DMS114 treated with DMSO at 0.1 percent for 48 hours (cell line): ENCODE measurements at regions not wholly inside any gene's neighbourhood (a gene's known extent, or its start where the extent isn't known, plus 50 kb on each side); places are given as distances from the start of the nearest gene placed in this dataset.

Experiments used
- DNase-seq: peaks from one replicate; lab custom pipeline; 2025; ENCODE audit not compliant: unreplicated experiment; lab: John Stamatoyannopoulos, UW

DNA sequence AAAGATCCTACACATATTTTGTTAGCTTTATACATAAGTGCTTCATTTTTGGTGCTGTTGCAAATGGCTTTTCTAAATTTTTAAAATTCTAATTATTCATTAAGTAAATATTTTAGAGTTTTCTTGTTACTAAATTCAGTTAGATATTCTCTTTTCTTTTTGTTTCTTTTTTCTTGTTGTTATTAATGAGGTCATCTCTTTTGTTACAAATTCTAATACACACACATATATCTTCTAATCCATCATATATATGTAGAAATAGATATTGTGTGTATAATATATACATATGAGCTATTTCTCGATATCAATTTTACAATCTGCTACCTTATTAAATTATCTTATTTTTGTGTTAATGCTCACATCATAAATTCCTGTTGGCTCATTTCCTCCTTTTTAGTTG is 255.9 kb downstream of the GALR1 start:
- DNase-seq = no peak

DNA sequence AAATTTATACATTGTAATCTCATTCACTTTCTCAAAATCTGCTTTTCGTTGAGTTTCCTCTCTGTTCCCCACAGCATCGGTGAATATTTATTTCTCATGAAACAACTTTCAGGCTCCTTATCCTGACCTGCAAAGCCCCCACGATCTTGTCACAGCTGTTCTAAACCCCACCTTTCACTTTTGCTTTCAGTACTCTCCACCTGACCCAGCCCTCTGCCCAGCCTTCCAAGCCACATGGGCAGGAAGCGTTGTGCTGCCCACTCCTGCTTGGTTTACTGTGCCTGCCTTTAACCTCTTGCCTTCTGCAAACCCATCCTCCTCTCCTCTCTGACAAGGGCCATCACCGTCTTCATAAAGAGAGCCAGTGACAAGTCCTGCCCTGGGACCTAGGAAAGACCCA is 262.5 kb downstream of the GALR1 start:
- DNase-seq = no peak

DNA sequence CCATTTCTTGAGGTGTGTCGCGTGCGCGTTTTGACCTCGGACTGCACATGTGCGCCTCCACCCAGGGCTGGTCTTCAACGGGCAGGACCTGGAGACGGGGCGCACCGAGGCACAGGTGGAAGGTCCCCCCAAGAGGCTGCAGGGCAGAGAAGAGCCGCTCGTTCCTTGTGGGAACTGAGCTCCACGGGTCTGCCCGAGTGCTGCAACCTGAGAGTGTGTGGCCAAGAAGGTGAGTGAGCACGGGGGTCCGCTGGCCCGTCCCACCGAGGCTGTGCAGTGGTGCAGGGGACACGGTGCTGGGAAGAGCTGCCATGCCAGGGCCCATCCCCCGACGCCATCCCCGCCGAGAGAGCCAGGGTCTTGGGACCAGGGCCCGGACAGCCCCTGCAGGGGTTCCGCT is 268.3 kb downstream of the GALR1 start:
- DNase-seq = no peak

DNA sequence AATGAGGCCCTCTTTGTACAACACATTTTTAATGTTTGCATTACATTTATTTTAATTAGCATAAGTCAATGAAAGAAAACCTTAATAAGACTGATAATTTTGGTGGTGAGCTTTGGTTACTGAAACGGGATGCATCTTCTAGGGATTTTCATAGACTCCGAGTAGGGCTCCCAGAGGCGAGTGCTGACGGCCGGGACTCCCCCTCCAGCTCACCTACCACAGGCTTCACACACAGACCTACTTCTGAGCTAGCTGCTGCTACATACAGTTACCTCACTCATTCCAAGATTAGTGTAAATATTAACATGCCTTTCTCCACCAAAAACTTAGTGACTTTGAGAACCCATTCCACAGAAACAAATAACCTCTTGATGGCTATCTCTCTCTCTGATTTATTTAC is 271.1 kb downstream of the GALR1 start:
- no peak for DNase-seq

DNA sequence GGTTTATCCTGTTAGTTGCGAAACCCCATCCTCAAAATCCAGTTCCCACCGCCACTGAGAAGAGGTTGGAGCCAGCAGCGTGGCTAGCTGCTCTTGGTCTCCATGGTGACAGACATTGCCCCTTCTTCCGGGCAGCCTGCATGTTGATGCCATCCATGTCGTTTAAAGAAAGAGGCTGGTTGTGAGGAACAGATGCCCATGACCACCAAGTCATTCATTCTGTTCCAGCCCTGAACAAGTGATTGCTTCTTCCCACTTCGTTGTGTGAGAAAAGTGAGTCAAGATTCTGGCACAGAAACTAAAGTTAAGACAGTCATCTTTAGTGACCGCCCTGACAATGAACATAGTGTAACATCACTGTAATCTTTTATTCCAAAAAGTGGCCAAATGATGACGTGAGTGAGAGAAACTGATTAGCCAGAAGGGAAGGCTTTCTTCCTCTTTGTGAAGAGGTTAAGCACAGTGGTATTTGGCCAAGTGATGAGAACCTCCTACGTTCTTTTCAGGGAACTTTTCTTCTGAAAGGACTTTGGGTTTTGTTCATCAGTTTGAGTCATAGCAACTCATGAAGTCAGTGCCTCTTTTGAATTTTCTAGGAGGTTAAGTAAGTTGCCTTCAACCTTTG is 272.5 kb downstream of the GALR1 start:
- no peak for DNase-seq

DNA sequence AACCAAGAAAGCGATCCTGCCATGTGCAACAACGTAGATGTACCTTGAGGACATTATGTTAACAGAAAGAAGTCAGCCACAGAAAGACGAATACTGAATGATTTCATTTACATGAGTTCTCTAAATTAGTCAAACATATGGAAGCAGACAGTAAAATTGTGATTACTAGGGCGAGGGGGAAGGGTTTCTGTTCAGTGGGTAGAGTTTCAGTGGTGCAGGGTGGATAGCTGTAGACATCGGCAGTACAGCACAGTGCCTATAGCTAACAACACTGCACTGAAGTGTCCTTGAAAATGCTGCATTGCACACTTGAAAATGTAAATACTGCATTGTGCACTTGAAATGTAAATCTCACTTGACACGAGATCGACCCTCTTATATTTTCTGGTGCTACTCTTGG is 275.3 kb downstream of the GALR1 start:
- DNase-seq = no peak

DNA sequence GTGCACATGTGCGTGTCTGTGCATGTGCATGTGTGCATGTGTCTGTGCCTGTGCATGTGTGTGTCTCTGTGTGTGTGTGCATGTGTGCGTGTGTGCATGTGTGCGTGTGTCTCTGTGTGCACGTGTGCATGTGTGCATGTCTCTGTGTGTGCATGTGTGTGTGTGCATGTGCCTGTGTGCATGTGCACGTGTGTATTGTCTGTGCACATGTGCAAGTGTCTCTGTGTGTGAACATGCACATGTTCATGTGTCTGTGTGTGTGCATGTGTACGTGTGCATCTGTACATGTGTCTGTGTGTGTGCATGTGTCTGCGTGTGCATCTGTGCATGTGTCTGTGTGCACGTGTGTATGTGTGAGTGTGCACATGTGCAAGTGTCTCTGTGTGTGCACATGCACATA is 277.3 kb downstream of the GALR1 start:
- no peak for DNase-seq

DNA sequence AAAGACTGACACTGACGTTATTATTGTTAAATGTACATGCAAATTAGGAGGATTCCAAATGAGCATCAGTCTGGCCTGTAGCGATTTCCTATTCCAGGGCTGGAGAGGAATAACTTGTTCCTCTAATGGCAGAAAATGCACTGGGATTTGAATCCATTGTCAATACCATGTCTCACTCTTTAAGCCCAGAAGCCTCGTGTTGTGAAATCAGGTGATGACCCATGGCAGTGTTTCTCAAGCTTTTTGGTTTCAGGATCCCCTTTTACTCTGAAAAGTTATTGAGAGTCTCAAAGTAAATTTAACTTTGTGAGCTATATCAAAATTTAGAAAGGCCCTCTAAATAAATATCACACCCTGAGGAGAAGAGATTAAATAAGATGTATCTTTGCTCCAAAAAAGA is 279.2 kb downstream of the GALR1 start:
- no peak for DNase-seq

DNA sequence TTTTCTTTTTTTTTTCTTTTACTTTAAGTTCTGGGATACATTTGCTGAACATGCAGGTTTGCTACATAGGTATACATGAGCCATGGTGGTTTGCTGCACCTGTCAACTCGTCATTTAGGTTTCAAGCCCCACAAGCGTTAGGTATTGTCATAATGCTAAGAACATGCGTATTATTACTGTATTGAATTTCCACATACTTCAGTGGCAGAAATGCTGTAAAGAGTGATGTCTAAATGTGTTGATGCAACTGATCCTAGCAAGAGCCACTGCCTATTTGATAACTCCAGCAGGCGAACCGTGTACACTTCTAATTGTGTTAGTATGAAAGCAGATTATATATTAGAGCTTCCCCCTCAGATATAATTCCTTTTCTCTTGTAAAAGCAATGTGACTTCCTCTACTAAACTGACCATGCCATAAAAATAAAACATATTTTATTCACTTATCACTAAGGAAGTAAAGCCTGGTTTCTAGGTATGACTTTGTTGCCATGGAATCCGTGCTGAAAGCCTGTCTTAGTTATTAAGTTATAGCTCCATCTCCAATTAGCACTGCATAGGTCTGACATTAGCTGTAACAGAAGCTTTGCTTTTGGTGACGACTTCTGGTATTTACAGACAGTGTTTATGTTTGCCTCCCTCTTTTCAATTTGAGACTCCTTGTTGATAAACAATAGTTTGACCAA is 280.0 kb downstream of the GALR1 start:
- DNase-seq = no peak

DNA sequence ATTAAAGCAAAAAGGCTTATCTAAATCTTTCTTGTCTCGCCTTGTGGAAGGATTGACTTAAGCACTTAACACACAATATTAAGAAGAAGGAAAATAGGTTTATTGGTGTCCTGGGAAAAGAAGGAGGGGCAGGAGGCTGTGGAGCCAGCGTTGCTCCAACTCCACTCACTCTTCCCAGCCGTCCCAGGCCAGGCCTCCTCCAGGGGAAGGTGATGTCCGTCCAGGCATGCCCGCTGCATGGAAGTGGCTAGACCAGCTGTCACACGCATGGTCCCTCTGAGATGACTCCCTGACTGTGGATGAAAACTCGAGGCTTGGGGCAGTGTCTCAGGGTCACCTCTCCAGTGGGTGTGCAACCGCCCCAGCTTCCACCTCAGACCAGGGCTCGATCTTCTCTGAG is 281.1 kb downstream of the GALR1 start:
- DNase-seq = no peak

DNA sequence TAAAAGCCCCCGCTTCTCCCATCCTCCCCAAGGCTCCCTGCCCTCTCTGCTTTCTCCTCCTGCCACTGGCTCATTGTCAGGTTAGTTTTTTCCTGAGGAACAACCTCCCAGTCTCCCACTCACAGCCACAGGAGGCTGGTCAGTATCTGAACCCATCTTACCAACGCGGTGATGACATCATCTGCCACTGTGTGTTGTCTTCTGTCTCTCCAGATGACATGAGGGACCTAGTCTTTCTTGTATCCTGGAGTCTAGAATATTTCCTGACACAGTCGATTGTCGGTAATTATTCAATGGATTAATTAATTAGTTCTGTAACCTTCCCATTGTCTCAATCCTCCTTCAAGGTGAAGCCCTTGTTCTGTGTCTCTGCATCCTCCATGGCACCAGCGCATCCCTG is 290.2 kb downstream of the GALR1 start:
- DNase-seq = no peak

DNA sequence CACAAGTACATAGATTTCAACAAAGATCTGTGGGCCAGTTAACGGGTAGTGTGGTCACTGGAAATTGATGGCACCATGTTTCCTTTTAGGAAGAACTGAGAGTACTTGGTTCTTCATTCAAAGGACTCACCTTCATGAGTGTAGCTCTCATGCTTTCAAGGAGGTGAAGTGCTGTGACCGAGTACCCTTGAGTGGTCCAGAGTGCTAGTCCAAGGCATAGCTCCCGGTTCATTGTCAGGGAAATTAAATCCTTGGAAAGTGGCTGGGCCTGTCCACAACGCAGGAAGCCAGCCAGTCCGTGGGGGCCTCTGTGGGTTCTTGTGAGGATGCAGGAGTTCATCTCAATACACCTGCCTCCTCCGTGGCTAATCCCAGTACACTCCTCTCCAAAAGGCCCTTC is 295.1 kb downstream of the GALR1 start:
- DNase-seq = no peak

DNA sequence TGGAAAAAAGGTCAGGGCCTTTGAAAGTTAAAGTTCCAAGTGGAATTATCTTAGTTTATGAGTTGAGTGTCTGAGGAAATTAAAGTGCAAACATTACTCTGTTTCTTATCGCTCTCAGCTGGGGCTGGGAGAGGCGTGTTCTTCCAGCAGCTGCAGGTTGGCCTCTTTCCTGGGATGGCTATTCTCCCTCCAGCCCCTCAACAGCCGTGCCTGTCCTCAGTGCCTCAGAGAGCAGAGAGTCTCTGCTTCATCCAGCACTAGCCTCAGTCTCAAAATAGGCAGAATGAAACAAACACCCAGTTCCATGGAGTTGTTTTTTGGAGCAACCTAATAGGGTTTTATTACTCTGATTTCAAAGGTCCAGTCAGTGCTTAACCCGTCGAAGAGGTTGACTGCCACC is 298.1 kb downstream of the GALR1 start:
- DNase-seq = no peak

DNA sequence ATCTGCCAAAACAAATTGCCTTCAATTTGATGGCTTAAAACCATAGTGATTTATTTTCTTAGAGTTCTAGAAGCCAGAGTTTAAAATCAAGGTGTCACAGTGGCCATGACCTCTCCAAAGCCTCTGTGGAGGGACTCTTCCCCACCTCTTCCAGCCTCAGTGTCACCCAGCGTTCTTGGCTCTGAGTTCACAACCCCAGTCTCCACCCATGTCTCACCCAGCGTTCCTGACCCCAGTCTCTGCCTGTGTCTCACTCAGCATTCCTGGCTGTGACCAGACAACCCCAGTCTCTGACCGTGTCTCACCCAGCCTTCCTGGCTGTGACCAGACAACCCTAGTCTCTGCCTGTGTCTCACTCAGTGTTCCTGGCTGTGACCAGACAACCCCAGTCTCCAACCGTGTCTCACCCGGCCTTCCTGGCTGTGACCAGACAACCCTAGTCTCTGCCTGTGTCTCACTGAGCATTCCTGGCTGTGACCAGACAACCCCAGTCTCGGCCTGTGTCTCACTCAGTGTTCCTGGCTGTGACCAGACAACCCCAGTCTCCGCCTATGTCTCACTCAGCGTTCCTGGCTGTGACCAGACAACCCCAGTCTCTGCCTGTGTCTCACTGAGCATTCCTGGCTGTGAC is 299.3 kb downstream of the GALR1 start:
- no peak for DNase-seq

DNA sequence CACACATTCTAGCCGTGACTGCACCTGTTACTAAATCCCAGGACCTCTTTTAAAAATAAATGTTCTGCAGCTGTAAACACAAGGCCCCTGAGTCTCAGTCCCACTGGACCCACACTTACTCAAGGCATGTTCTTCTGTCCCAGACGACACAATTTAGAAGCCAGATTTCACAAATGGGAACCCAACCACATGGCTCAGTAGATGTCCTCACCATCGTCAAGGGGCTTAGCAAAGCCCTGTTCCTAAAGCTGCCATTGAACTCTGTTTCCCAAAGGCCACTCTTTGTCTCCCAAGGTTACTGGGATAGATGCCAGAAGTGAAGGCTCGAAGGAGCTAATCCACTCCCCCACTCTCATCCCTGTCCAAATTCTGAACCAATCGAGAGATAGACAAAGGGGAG is 301.0 kb downstream of the GALR1 start:
- no peak for DNase-seq

DNA sequence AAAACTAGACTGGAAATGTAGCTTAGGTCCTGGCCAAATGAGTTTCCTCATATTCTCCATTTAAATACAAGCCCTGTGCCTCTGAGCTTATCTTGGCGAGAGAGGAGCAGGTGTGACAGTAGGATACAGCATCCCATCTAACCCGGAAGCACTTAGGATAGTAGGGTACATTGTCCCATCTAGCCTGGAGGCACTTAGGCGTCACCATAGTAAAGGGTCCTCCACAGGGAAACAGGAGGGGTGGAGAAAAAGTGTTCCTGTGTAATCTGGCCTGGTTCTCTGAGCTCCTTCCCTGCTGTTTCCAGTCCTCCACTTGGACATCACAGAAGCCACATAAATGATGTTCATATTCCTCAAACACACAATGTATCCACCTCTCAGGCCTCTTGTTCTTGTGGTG is 301.4 kb downstream of the GALR1 start:
- no peak for DNase-seq

DNA sequence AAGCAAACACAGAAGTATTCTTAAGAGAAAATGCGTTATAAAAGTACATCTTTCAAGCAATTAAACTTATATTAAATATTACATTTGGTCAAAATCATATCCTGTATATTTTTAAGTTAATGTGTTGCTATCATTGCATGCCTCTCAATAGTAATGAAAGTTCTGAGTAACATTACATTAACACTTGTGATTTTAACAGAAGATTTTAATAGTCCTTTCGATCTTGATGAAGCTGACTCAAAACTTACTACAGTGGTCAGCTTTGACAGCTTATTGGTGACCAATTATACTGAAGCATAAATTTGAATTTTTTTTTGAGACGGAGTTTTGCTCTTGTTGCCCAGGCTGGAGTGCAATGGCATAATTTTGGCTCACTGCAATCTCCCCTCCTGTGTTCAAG is 303.3 kb downstream of the GALR1 start:
- no peak for DNase-seq

DNA sequence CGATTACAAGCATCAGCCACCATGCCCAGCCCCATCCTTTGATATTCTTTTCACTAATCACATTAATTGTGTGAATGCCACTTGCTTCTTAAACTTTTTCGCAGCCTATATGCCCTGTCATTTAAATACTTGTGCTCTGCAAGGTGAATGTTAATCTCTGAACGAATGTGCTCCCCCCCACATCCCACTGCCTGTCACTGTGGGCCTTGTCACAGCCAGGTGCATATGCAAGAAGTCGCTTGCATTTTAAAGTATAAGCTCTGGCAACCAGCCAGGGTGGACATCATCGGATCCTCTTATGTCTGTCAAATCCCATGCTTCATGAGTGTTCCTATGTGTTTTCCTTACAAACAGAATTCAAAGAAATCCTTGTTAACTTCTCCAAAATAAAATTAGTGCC is 304.4 kb downstream of the GALR1 start:
- DNase-seq = no peak

DNA sequence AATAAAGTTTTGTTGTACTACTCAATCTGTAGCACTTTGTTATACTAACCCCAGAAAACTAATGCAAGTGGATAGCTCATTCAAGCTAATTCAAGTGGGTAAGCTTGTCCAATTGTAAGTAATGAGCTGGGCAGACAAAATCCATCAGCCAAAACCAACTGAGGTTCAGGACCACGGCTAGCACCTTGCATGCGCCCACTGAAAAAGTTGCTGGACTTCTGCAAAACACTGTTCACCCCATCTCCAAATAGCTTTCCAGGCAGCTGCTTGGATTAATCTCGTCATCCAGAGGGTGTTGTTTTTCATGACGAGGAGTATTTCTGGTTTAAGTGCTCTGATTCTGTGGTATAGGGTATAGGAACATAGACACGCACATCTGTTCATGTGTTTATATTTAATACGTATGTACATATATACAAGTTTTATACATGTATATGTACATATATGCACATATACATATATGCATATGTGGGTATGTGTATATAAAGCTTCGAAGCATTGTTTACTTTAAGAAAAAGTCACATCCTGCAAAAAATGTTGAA is 307.5 kb downstream of the GALR1 start:
- DNase-seq = no peak

DNA sequence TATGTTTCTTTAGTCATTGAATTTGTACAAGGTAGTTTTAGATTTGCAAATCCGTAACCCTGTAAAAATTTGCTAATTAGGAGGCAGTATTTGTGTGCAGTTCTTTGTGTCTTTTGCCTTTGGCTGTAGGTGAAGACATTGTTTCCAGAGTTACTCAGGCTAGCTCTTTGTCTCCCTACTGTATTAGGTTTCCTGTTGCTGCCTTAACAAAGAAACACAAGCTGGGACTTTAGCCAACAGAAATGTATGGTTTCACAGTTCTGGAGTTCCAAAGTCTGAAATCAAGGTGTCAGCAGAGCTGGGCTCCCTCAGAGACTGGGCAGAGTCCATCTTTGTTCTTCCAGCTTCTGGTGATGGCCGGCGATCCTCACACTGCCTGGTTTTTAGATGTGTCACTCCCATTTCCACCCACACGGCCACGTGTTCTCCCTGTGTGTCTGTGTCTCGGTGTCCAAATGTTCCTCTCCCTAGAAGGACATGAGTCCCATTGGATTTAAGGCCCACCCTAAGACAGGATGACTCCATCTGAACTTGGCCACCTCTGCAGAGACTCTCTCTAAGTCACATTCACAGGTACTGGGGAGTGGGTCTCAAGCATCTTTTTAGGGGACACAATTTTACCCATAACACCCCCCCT is 309.7 kb downstream of the GALR1 start:
- DNase-seq = no peak

DNA sequence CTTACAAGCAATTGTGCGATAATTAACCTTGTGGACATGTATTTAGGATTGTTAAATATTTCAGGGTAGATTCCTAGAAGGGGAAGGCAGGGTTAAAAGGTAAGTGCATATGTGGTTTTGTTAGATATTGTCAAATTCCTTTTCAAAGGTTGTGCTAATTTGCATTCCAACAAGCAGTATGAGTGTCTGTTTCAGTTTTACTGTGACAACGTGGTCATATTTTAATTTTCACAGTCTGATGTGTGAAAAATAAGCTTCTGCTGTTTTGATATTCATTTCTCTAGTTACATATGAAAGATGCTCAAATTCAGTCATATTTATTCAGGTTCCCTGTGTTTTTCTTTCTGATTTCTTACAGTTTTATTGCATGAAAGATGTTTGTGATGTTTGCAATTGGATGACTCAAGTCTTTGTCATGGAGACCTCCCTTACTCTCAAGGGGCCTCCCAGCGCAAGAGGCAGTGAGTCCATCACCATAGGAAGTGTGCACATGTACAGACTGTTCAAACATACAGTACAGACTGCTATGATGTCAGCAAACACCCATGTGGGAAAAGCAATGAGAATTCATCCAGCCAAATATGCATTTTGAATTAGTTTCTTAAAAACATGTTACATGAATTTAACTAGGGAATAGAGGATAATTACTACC is 310.8 kb downstream of the GALR1 start:
- no peak for DNase-seq

DNA sequence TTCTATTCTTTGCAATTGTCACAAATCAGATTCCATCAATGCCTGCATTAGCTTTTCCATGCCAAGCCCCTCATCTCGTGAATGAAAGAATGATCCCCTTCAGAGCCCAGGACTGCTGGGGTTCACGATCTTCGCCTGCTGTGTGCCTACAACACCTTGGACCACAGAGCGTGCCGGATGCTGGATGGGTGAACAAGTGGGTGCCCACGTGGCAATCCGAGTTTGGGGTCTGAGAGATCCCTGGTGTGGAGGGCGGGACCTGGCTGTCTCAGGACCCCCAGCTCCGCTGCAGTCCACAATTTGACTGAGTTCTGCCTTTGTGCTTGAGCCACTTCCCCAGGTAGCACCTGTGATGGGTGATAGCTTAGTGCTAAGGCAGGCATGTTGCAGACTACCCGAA is 317.0 kb downstream of the GALR1 start:
- DNase-seq = no peak
